Suprapubic skin (tissue), 3 donors: ENCODE measurements at regions not wholly inside any gene's neighbourhood (a gene's known extent, or its start where the extent isn't known, plus 50 kb on each side); places are given as distances from the start of the nearest gene placed in this dataset.

Source experiments
- POLR2A ChIP-seq, 2 donors: fragments of 450-650 bp; IDR thresholded peaks; one replicate each; pipeline ENCODE4 v1.6.1; 2017; ENCODE audit warnings: antibody characterized with exemption in 2 of 2, mild to moderate bottlenecking in 2 of 2, moderate library complexity in 2 of 2
- TF ChIP-seq, protein P1 (sequence below), 2 donors: fragments of 200-600 bp in 1 of 2; fragments of 450-650 bp in 1 of 2; sonication (generic) in 1 of 2; IDR thresholded peaks; one replicate each; pipeline ENCODE4 v1.5.1; 2016 to 2019; ENCODE audit warnings: antibody characterized with exemption in 2 of 2, mild to moderate bottlenecking in 1 of 2, moderate library complexity in 1 of 2

- TF ChIP-seq, protein P1, sequence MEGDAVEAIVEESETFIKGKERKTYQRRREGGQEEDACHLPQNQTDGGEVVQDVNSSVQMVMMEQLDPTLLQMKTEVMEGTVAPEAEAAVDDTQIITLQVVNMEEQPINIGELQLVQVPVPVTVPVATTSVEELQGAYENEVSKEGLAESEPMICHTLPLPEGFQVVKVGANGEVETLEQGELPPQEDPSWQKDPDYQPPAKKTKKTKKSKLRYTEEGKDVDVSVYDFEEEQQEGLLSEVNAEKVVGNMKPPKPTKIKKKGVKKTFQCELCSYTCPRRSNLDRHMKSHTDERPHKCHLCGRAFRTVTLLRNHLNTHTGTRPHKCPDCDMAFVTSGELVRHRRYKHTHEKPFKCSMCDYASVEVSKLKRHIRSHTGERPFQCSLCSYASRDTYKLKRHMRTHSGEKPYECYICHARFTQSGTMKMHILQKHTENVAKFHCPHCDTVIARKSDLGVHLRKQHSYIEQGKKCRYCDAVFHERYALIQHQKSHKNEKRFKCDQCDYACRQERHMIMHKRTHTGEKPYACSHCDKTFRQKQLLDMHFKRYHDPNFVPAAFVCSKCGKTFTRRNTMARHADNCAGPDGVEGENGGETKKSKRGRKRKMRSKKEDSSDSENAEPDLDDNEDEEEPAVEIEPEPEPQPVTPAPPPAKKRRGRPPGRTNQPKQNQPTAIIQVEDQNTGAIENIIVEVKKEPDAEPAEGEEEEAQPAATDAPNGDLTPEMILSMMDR (IDR thresholded peaks at IDR 0.05), result no peak
- TF ChIP-seq POLR2A (IDR thresholded peaks at IDR 0.05), result no peak
These were observed 127.2 kb upstream of the ADAMTSL1 start for GRCh38 chr9:18346745-18347144.
